Stomach (tissue), 8 donors: ENCODE measurements at regions not wholly inside any gene's neighbourhood (a gene's known extent, or its start where the extent isn't known, plus 50 kb on each side); places are given as distances from the start of the nearest gene placed in this dataset.

Experiments
- DNase-seq, 2 donors: peaks; one replicate each; pipeline versions ENCODE4 v3.0.0 to v3.0.0-alpha.2; 2013 to 2019
- H3K27ac ChIP-seq, 5 donors: fragments of 200-600 bp in 4 of 5; sonication (generic) in 4 of 5; one replicate each; pipeline ENCODE4 v1.5.1; 2013 to 2019; ENCODE audit warnings: mild to moderate bottlenecking in 1 of 5, moderate library complexity in 1 of 5
- H3K27me3 ChIP-seq, 3 donors: fragments of 200-600 bp; sonication (generic); one replicate each; pipeline ENCODE4 v1.5.1; 2017 to 2019; ENCODE audit warnings: mixed run types in 1 of 3
- H3K36me3 ChIP-seq, 4 donors: fragments of 200-600 bp; sonication (generic); 1 replicate in 3 of 4; 2 replicates in 1 of 4; pipeline ENCODE4 v1.5.1; 2016 to 2019
- H3K4me1 ChIP-seq, 4 donors: fragments of 200-600 bp; sonication (generic); one replicate each; pipeline ENCODE4 v1.5.1; 2016 to 2019
- H3K4me3 ChIP-seq, 4 donors: fragments of 200-600 bp; sonication (generic) in 3 of 4; one replicate each; pipeline ENCODE4 v1.5.1; 2016 to 2019; ENCODE audit warnings: mild to moderate bottlenecking in 1 of 4
- H3K9me3 ChIP-seq, 4 donors: fragments of 200-600 bp; sonication (generic); one replicate each; pipeline ENCODE4 v1.5.1; 2016 to 2019
- CTCF ChIP-seq, 7 experiments: fragments of 450-650 bp in 4 of 7; fragments of 200-600 bp in 3 of 7; sonication (generic) in 3 of 7; IDR thresholded peaks; one replicate each; pipeline ENCODE4 v1.5.1; 2016 to 2019; ENCODE audit warnings: antibody characterized with exemption in 7 of 7, control low read depth in 2 of 7, mild to moderate bottlenecking in 1 of 7
- EP300 ChIP-seq: sonication (generic); formaldehyde crosslinking; IDR thresholded peaks from one replicate; pipeline ENCODE4 v1.6.1; 2017; ENCODE audit warnings: antibody characterized with exemption
- POLR2A ChIP-seq, 4 donors: fragments of 450-650 bp; IDR thresholded peaks; one replicate each; pipeline ENCODE4 v1.6.1; 2016; ENCODE audit warnings: antibody characterized with exemption in 4 of 4, control low read depth in 2 of 4, mild to moderate bottlenecking in 1 of 4, moderate library complexity in 1 of 4
- POLR2AphosphoS5 ChIP-seq, 3 donors: sonication (generic); formaldehyde crosslinking; IDR thresholded peaks; one replicate each; pipeline ENCODE4 v1.6.1; 2016; ENCODE audit warnings: antibody characterized with exemption in 3 of 3
- WGBS, 5 donors: extraction: QIAGEN DNeasy Blood & Tissue Kit in 3 of 5; methylation state at CpG; one replicate each; pipeline versions ENCODE4 v1.1.5 to v1.1.7; 2013 to 2018; 5-methylcytosine and 5-hydroxymethylcytosine counted together
- intact Hi-C: fragments of 100-400 bp; cut with DNase I; formaldehyde crosslinking; loops from one replicate; pipeline ENCODE4 v1.15.1; 2023; ENCODE audit warnings: low total_unique reads
- donor health status: healthy with polysubstance abuse.
- donor health status: Bipolar disorder and iron deficiency.
- donor health status: healthy.

- no peak overlapping the region for H3K27ac ChIP-seq
- no peaks in the 10 kb centered on the region for H3K4me1 ChIP-seq
- H3K4me3 ChIP-seq, result no peak overlapping the region
- TF ChIP-seq POLR2A (IDR thresholded peaks at IDR 0.05), result no peak
- TF ChIP-seq CTCF (IDR thresholded peaks at IDR 0.05), result no peak
- no peak for TF ChIP-seq EP300
- DNase-seq, result no peak
- intact Hi-C loops, result no loop called here
- H3K9me3 ChIP-seq, result no peaks in the 10 kb centered on the region
- 81 to 100% (median 89%) methylated on average over 6 of the region's 6 CpGs for WGBS, 5 donors
- no peaks in the 10 kb centered on the region for H3K36me3 ChIP-seq
- H3K27me3 ChIP-seq, result no peaks in the 10 kb centered on the region
Measured at GRCh38 chrX:9137152-9137551, 103.2 kb upstream of the FAM9B start.

GRCh38 chrX:9141496-9141895 lies 107.6 kb upstream of the FAM9B start:
- intact Hi-C loops, result no loop called here
- 27 to 62% (median 58%) methylated on average over 2 of the region's 2 CpGs for WGBS, 5 donors
- no peak for TF ChIP-seq EP300
- TF ChIP-seq POLR2A (IDR thresholded peaks at IDR 0.05), result no peak
- TF ChIP-seq CTCF (IDR thresholded peaks at IDR 0.05), result no peak
- TF ChIP-seq POLR2AphosphoS5 (IDR thresholded peaks at IDR 0.05), result no peak

GRCh38 chrX:9144701-9145241 lies 110.8 kb upstream of the FAM9B start:
- WGBS, 5 donors, result 61 to 75% (median 70%) methylated on average over 13 of the region's 13 CpGs

More at GRCh38 chrX:9141496-9141895, 107.6 kb upstream of the FAM9B start:
- Histone ChIP-seq H3K4me1 (no peaks in the 10 kb centered on the region), H3K9me3 (no peaks in the 10 kb centered on the region), H3K4me3 (no peak overlapping the region), H3K27ac (no peak overlapping the region), H3K36me3 (no peaks in the 10 kb centered on the region), H3K27me3 (no peaks in the 10 kb centered on the region)
- no peak for DNase-seq

GRCh38 chrX:9146657-9147056 lies 112.7 kb upstream of the FAM9B start:
- Histone ChIP-seq H3K4me3 (no peak overlapping the region), H3K27me3 (no peaks in the 10 kb centered on the region), H3K9me3 (no peaks in the 10 kb centered on the region), H3K36me3 (no peaks in the 10 kb centered on the region), H3K4me1 (peaks cover 0 to 7% (median 0%) of the 10 kb centered on the region in 4 donors), H3K27ac (no peak overlapping the region)
- DNase-seq, result no peak
- 84 to 92% (median 90%) methylated on average over 9 of the region's 9 CpGs for WGBS, 5 donors
- no peak for TF ChIP-seq CTCF (IDR thresholded peaks at IDR 0.05)
- no peak for TF ChIP-seq POLR2AphosphoS5 (IDR thresholded peaks at IDR 0.05)
- no peak for TF ChIP-seq EP300
- TF ChIP-seq POLR2A (IDR thresholded peaks at IDR 0.05), result no peak
- intact Hi-C loops, result no loop called here

More at GRCh38 chrX:9144701-9145241, 110.8 kb upstream of the FAM9B start:
- no peak overlapping the region for H3K27ac ChIP-seq
- no peaks in the 10 kb centered on the region for H3K36me3 ChIP-seq
- intact Hi-C loops, result no loop called here
- no peaks in the 10 kb centered on the region for H3K27me3 ChIP-seq
- H3K4me1 ChIP-seq, result peaks cover 0 to 7% (median 0%) of the 10 kb centered on the region in 4 donors
- TF ChIP-seq POLR2A (IDR thresholded peaks at IDR 0.05) (no peak), POLR2AphosphoS5 (IDR thresholded peaks at IDR 0.05) (no peak), CTCF (IDR thresholded peaks at IDR 0.05) (no peak), EP300 (no peak)
- H3K9me3 ChIP-seq, result no peaks in the 10 kb centered on the region
- H3K4me3 ChIP-seq, result no peak overlapping the region
- no peak for DNase-seq
